Tibial nerve (tissue), 4 donors: ENCODE measurements at regions not wholly inside any gene's neighbourhood (a gene's known extent, or its start where the extent isn't known, plus 50 kb on each side); places are given as distances from the start of the nearest gene placed in this dataset.
"Not testable (repeated sequence)": the region's sequence is repeated elsewhere in the genome, so short reads cannot be mapped to it uniquely, and the experiment has no call there.

ENCODE experiments used
- EP300 ChIP-seq, 2 donors: sonication (generic); formaldehyde crosslinking; IDR thresholded peaks; one replicate each; pipeline ENCODE4 v1.6.1; 2017; ENCODE audit warnings: antibody characterized with exemption in 2 of 2, mild to moderate bottlenecking in 1 of 2
- POLR2A ChIP-seq, 2 donors: fragments of 450-650 bp; IDR thresholded peaks; one replicate each; pipeline ENCODE4 v1.6.1; 2017; ENCODE audit warnings: antibody characterized with exemption in 2 of 2, mild to moderate bottlenecking in 2 of 2, moderate library complexity in 2 of 2
- TF ChIP-seq, protein P1 (sequence below), 5 experiments: fragments of 200-600 bp in 3 of 5; fragments of 450-650 bp in 2 of 5; sonication (generic) in 3 of 5; IDR thresholded peaks; one replicate each; pipeline ENCODE4 v1.5.1; 2016 to 2019; ENCODE audit warnings: antibody characterized with exemption in 5 of 5, mild to moderate bottlenecking in 3 of 5, moderate library complexity in 2 of 5

DNA sequence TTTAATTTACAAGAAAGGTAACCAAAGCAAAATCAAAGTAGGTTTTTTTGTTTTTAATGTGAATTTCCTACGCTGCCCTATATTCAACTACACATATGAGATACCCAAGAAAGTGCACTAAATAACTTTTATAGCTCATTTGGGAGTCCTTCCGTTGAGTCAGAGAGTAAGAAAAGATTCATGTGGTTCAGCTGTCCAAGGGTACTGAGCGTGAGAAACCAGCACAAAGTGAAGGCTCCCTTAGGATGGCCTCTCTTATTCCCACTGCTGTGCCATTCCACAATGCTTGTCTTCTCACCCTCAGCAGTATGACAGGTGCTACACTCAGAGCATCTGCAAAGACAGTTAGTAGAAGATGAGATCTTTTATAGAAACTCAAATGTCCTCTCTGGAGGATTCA is 85.8 kb upstream of the POMZP3 start:
- TF ChIP-seq, protein P1, sequence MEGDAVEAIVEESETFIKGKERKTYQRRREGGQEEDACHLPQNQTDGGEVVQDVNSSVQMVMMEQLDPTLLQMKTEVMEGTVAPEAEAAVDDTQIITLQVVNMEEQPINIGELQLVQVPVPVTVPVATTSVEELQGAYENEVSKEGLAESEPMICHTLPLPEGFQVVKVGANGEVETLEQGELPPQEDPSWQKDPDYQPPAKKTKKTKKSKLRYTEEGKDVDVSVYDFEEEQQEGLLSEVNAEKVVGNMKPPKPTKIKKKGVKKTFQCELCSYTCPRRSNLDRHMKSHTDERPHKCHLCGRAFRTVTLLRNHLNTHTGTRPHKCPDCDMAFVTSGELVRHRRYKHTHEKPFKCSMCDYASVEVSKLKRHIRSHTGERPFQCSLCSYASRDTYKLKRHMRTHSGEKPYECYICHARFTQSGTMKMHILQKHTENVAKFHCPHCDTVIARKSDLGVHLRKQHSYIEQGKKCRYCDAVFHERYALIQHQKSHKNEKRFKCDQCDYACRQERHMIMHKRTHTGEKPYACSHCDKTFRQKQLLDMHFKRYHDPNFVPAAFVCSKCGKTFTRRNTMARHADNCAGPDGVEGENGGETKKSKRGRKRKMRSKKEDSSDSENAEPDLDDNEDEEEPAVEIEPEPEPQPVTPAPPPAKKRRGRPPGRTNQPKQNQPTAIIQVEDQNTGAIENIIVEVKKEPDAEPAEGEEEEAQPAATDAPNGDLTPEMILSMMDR (IDR thresholded peaks at IDR 0.05): not testable (repeated sequence)
- not testable (repeated sequence) for TF ChIP-seq EP300, POLR2A (IDR thresholded peaks at IDR 0.05)
